ENCODE measurements at regions not wholly inside any gene's neighbourhood (a gene's known extent, or its start where the extent isn't known, plus 50 kb on each side); places are given as distances from the start of the nearest gene placed in this dataset.

- no peak for DNase-seq
Observed at GRCh38 chr2:8278709-8279354, 403.0 kb upstream of the ID2 start.

GRCh38 chr2:8279506-8279905 lies 402.4 kb upstream of the ID2 start:
- intact Hi-C loops (cut with DNase I, micrococcal nuclease): no loop called here
- Histone ChIP-seq H3K4me1 (ENCODE audit: low read depth) (peaks cover 10% of the 10 kb centered on the region), H3K9me3 (no peaks in the 10 kb centered on the region), H3K4me3 (no peak overlapping the region), H3K36me3 (ENCODE audit: low read depth) (no peaks in the 10 kb centered on the region)
- TF ChIP-seq CTCF (IDR thresholded peaks at IDR 0.05): no peak
- no peak for DNase-seq
- no peak for ATAC-seq

More at GRCh38 chr2:8278709-8279354, 403.0 kb upstream of the ID2 start:
- no peaks in the 10 kb centered on the region for H3K9me3 ChIP-seq
- TF ChIP-seq CTCF (IDR thresholded peaks at IDR 0.05): no peak
- no peaks in the 10 kb centered on the region for H3K36me3 ChIP-seq (ENCODE audit: low read depth)
- H3K4me1 ChIP-seq (ENCODE audit: low read depth): peaks cover 10% of the 10 kb centered on the region
- no peak overlapping the region for H3K4me3 ChIP-seq
- ATAC-seq: no peak
- intact Hi-C loops (cut with DNase I, micrococcal nuclease): no loop called here

- DNase-seq: no peak
- Histone ChIP-seq H3K4me1 (ENCODE audit: low read depth) (peaks cover 10% of the 10 kb centered on the region), H3K9me3 (no peaks in the 10 kb centered on the region), H3K4me3 (no peak overlapping the region), H3K36me3 (ENCODE audit: low read depth) (no peaks in the 10 kb centered on the region)
- intact Hi-C loops (cut with DNase I, micrococcal nuclease): no loop called here
- no peak for TF ChIP-seq CTCF (IDR thresholded peaks at IDR 0.05)
- no peak for ATAC-seq
Observed at GRCh38 chr2:8281234-8281633, 400.6 kb upstream of the ID2 start.

- intact Hi-C loops (cut with DNase I, micrococcal nuclease): no loop called here
- H3K4me3 ChIP-seq: no peak overlapping the region
- no peaks in the 10 kb centered on the region for H3K9me3 ChIP-seq
- H3K36me3 ChIP-seq (ENCODE audit: low read depth): no peaks in the 10 kb centered on the region
- peak; percentile 52 to 69 (median 61) for DNase-seq
- ATAC-seq: peak; percentile 85
- H3K4me1 ChIP-seq (ENCODE audit: low read depth): peaks cover 10% of the 10 kb centered on the region
- no peak for TF ChIP-seq CTCF (IDR thresholded peaks at IDR 0.05)
Observed at GRCh38 chr2:8281950-8282857, 399.7 kb upstream of the ID2 start.

GRCh38 chr2:8282858-8283252 lies 399.0 kb upstream of the ID2 start:
- DNase-seq: no peak

More at GRCh38 chr2:8282858-8283252, 399.0 kb upstream of the ID2 start:
- peaks cover 10% of the 10 kb centered on the region for H3K4me1 ChIP-seq (ENCODE audit: low read depth)
- TF ChIP-seq CTCF (IDR thresholded peaks at IDR 0.05): no peak
- no peaks in the 10 kb centered on the region for H3K36me3 ChIP-seq (ENCODE audit: low read depth)
- no peaks in the 10 kb centered on the region for H3K9me3 ChIP-seq
- H3K4me3 ChIP-seq: no peak overlapping the region
- intact Hi-C loops (cut with DNase I, micrococcal nuclease): no loop called here
- no peak for ATAC-seq

All from mucosa of descending colon (tissue), 3 donors.